A673 (cell line): ENCODE measurements at regions not wholly inside any gene's neighbourhood (a gene's known extent, or its start where the extent isn't known, plus 50 kb on each side); places are given as distances from the start of the nearest gene placed in this dataset.

ENCODE experiments used
- CTCF ChIP-seq: fragments of 300-800, 200-600 bp; sonication (generic); conservative IDR thresholded peaks from 2 replicates; pipeline ENCODE4 v1.5.1; 2017; ENCODE audit warnings: low read depth, mild to moderate bottlenecking, antibody characterized with exemption, low read length, moderate library complexity, mixed read lengths
- EZH2 ChIP-seq: fragments of 200-600 bp; sonication (generic); IDR thresholded peaks from 2 replicates; pipeline ENCODE4 v1.6.1; 2017; ENCODE audit warnings: borderline replicate concordance, low read depth, mild to moderate bottlenecking, mixed read lengths, antibody characterized with exemption, low read length; ENCODE audit not compliant: poor library complexity, severe bottlenecking

DNA sequence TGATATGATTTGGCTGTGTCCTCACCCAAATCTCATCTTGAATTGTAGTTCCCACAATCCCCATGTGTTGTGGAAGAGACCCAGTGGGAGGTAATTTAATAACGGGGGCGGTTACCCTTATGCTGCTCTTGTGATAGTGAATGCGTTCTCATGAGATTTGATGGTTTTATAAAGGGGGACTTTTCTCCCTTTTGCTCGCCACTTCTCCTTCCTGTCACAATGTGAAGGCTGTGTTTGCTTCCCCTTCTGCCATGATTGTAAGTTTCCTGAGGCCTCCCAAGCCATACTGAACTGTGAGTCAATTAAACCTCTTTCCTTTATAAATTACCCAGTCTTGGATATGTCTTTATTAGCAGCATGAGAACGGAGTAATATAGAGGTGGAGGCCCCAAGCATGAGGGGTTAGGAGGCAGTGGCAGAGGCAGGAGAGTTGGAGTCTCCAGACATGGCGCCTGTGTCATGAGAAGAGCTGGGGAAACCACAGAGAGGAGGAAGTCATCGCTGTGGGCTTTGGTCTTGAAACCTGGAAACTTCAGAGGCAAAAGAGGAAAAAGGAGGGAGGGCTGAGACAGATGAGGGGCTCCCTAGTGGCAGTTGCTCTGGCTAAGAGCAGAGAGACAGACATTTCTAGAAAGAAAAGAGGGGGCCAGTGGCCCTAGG lies 107.8 kb upstream of the VEPH1 start:
- TF ChIP-seq CTCF (no peak), EZH2 (no peak)
